SKM-1 treated with dmso at 0.1 percent for 144 hours (cell line): ENCODE measurements at regions not wholly inside any gene's neighbourhood (a gene's known extent, or its start where the extent isn't known, plus 50 kb on each side); places are given as distances from the start of the nearest gene placed in this dataset.
"Not testable (repeated sequence)": the region's sequence is repeated elsewhere in the genome, so short reads cannot be mapped to it uniquely, and the experiment has no call there.

Source experiments
- DNase-seq: peaks from one replicate; lab custom pipeline; 2025; ENCODE audit not compliant: unreplicated experiment; lab: John Stamatoyannopoulos, UW

DNA sequence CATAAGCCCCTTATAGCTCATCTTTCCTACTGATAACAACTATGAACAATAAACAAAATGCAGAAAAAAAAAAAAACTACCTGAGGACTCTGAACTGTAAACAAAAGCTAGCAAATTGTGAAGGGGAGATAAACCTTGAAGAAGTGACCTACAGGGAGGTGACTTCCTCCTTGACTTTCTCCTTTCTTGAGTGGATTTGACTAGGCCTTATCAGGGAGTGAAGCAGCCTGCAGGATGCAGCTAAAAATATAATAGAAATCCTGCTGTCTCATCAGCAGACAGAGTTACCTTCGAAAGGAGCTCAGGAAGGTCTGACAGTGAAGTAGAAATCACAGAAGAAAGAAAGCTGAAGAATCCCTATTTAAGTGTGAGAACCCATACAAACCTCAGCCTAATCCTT lies 322.0 kb upstream of the HTR1E start:
- DNase-seq = no peak

DNA sequence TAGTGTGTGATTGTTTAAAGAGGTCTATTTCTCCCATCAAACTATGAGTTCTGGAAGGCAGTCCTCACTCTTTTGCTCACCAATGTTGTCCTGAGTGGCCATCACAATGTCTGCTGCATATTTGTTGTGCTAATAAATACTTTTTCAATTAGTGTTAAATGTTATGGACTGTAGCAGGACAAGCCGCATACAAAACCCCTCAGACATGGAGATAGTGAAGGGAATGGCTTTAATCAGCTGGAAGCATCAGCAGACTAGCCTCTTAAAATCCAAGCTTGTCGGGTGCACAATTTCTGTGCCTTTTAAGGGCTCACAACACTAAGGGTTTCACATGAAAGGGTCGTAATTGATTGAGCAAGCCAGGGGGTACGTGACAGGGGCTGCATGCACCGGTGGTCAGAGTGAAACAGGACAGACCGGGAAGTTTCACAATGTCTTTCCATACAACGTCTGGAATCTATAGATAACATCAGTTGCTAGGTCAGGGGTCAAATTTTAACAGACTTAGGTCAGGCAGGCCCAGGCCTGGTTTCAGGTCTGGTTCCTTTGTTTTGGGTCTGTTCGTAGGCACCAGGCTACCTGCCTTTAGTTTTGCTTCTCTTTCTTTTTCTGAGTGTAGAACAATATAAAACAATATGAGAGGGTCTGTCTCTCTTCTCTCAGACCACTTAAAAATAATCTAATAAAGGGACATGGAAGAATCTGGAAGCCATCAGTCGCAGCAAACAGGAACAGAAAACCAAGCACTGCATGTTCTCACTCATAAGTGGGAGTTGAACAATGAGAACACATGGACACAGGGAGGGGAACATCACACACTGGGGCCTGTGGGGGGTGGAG lies 327.6 kb upstream of the HTR1E start:
- DNase-seq = no peak

GRCh38 chr6:86603364-86603763 lies 334.0 kb upstream of the HTR1E start:
- not testable (repeated sequence) for DNase-seq

GRCh38 chr6:86602093-86602492 lies 335.2 kb upstream of the HTR1E start:
- not testable (repeated sequence) for DNase-seq

DNA sequence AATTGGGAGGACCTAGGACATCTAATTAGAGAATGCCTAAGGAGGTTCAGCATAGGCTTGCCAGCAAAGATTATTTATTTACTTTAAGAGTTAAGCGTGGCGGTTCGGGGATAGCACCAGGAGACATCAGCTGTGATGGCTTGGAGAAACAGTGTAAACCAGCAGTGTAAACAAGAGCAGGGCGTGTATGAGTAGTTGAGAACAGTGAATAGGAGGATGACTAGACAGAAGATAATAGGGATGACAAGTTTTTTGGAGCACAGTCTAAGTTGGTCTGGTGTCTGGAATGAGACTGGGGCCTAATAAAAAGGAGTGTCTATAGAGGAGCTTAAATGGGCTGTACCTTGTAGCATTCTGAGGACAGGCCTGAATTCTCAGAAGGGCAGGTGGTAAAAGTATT lies 338.4 kb upstream of the HTR1E start:
- DNase-seq = not testable (repeated sequence)

DNA sequence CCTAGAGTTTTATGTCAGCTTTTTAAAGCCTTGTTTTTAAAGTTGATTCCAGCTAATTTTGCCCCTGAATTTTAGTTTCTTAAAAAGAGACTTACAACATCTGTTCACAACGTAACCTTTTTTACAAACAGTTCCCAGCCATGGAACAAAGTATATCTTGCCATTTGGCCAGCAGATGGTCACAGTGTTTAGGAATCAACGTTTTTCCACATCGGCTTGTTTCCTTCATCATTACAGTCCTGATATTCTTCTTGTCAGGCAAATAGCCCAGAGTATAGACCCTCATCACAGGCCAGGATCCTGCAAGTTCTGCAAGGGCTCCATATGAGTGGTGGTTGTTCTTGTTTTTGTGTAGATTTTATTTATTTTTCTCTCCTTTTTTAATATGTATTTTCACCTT lies 341.7 kb upstream of the HTR1E start:
- no peak for DNase-seq

DNA sequence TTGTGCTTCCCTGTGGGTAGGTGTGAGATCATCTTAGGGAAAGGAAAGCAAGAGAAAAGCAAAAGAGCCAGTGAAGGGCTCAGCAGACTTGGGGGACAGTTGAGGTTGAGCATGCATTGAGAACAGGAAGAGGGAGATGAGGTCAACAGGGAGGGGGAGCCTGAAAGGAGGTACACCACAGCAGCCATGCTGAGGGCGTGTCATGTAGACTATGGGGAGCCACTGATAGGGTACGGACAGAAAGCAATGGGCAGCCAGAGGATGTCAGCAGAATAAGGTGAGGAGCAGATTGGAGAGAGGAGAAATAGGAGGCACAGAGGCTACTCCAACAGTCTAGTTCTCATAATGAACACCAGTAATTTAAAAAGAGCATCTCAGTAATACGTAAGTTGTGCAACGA lies 351.1 kb upstream of the HTR1E start:
- DNase-seq = no peak

DNA sequence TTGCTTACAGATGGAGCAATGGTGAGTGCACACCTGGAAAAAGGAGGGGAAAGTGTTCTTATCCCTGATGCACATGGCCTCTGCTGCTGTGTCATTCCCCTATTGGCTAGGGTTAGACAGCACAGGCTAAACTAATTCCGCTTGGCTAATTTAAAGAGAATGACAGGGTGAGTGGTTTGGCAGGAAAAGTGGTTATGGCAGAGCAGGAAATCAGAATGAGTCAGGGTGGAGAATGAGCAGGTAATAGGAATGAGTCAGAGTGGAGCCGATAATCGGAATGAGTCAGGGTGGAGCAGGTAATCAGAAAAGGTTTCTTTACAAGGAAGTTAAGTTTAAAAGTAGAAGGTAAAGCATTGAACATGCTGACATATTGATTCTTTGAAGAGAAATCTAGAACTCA lies 355.5 kb upstream of the HTR1E start:
- DNase-seq = no peak

DNA sequence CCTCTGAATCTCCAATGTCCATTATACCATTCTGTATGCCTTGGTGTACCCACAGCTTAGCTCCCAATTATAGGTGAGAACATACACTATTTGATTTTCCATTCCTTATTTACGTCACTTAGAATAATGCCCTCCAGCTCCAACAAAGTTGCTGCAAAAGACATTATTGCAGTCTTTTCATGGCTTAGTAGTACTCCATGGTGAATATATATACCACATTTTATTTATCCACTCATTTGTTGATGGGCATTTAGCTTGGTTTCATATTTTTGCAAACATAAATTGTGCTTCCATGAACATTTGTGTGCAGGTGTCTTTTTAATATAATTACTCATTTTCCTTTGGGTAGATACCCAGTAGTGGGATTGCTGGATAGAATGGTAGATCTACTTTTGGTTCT lies 374.1 kb upstream of the HTR1E start:
- DNase-seq = no peak

DNA sequence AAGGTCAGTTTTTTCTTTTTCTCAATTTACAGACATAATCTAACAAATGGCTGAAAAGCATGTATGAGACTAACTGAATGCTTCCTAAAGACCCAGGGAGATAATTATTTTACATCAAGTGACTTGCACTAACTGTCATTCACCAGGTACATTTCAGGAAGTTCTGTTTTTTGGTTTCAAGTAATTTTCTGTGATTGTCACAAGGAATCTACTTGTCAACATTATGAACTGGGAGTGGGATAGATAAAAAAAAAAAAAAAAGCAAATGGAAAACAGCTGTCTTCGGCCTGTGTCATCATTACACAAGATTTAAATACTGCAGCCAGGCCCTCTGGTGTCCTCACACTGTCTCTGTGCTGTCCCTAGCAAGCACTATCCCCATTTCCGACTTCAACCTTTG lies 379.0 kb upstream of the HTR1E start:
- no peak for DNase-seq

DNA sequence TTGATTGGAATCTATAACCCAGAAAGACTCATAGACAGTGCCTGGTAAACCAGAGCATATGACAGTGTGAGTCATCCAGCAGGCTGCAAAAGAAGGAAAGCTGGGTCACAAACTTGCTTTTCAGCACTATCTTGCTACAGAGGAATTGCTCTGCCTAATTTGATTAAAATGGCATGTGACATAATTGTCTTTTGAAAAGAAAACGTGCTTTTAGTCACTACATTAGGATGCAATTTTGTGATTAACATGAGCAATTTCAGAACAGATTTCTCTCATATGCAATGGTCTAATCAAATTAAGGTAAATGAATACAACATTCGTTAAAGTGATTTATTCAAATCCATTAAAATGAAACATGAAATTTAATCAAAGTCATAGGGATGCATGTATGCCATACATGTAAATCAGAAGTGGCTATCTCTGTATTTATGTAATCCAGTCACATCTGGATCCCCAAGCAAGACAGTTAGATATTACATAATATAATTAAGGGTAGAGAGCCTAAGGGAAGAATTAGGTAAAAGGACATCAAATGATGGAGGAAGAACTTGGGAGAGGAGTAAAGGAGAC lies 400.0 kb upstream of the HTR1E start:
- DNase-seq = no peak

DNA sequence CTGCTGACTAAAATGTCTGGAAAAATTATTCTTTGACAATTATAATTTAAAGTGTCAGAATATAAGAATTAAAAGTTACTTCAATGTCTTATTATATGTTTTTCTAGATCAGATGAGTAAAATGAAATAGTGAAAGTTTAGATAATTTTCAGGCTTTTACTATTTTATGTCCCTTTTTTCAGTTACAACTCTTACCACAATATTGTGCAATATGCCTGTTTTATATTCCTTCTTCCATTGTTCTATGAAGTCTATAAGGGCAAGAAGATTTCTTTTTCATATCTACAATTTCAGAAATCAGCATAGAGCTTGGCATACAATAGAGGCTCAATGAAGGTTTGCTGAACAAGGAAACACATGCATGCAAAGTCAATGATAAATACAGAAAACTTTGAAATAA lies 401.2 kb upstream of the HTR1E start:
- no peak for DNase-seq

DNA sequence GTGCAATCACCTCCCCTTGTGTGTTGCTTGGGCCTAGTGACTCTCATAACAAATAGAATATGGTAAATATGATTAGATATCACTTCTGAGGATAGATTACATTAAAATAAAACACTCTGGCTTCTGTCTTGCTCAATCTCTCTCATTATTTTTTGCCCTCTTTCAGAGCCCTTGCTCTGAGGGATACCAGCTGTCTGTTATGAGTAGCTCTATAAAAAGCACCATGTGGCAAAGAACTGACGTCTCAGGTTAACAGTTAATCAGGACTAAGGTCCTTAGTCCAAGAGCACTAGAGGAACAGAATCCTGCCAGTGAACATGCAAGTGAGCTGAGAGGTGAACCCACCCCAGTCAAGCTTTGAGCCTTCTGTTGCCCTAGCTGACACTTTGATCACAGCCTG lies 402.2 kb upstream of the HTR1E start:
- DNase-seq = no peak

DNA sequence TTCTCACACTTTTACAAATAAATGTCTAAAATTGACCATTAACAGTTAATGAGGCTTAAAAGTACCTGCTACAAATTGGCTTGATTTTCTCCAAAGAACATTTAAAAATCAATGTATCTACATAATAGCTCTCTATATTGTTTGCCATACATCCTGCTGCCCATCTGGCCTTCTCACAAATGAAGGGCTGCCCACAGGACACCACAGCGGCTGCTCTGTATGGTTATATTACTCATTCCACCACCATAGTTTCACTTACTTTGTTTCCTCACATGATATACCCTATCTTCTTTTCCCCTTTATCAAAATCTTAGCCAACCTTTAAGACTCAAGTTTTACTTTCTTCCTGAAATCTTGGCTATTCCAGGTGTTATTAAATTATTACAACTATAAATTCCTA lies 407.7 kb upstream of the HTR1E start:
- no peak for DNase-seq

GRCh38 chr6:86526238-86526637 lies 411.1 kb upstream of the HTR1E start:
- no peak for DNase-seq

GRCh38 chr6:86516087-86516486 lies 421.2 kb upstream of the HTR1E start:
- DNase-seq = no peak

GRCh38 chr6:86511962-86512361 lies 425.4 kb upstream of the HTR1E start:
- no peak for DNase-seq

DNA sequence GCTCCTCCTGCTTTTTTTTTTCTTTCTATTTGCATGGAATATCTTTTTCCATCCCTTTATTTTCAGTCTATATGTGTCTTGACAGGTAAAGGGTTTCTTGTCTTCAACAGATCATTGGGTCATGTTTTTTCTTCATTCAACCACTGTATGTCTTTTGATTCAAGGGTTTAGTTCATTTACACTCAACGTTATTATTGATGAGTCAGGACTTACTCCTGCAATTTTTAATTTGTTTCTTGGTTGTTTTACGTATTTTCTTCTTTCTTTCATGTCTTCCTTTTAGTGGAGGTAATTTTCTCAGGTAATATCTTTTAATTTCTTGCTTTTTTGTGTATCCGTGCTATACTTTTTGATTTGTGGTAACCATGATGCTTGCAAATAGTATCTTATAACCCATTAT lies 429.1 kb upstream of the HTR1E start:
- no peak for DNase-seq

- DNase-seq = no peak
Observed at GRCh38 chr6:86502497-86502896, 434.8 kb upstream of the HTR1E start.

- DNase-seq = no peak
Observed at GRCh38 chr6:86500035-86500434, 437.3 kb upstream of the HTR1E start.

GRCh38 chr6:86489042-86489441 lies 448.3 kb upstream of the HTR1E start:
- DNase-seq = not testable (repeated sequence)

GRCh38 chr6:86487660-86488221 lies 449.6 kb upstream of the HTR1E start:
- no peak for DNase-seq

DNA sequence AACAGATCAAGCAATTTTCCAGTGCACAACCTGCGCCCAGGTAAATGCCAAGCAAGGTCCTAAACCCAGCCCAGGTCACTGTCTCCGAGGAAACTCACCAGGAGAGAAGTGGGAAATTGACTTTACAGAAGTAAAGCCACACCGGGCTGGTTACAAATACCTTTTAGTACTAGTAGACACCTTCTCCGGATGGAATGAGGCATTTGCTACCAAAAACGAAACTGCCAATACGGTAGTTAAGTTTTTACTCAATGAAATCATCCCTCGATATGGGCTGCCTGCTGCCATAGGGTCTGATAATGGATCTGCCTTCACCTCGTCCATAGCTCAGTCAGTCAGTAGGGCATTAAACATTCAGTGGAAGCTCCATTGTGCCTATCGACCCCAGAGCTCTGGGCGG lies 459.0 kb upstream of the HTR1E start:
- DNase-seq = not testable (repeated sequence)
